Heart left ventricle (tissue), 13 donors: ENCODE measurements at regions not wholly inside any gene's neighbourhood (a gene's known extent, or its start where the extent isn't known, plus 50 kb on each side); places are given as distances from the start of the nearest gene placed in this dataset.

Source experiments
- POLR2A ChIP-seq, 2 donors: fragments of 450-650 bp; IDR thresholded peaks; one replicate each; pipeline ENCODE4 v1.6.1; 2017; ENCODE audit warnings: antibody characterized with exemption in 2 of 2, mild to moderate bottlenecking in 2 of 2, moderate library complexity in 2 of 2
- TF ChIP-seq, protein P1 (sequence below), 12 donors: fragments of 200-600 bp; sonication (generic) in 4 of 12; IDR thresholded peaks; one replicate each; pipeline versions ENCODE4 v1.5.0 to v1.8.0; 2018 to 2022; ENCODE audit warnings: antibody characterized with exemption in 12 of 12, mild to moderate bottlenecking in 5 of 12
- donor health status: ischemic (EF 13 %, LVEDD 7.1; RV severe dilation, severe dysfunction).
- donor health status: DM: no; HTN: yes; CAD: no.
- donor health status: DM: no; HTN: no; CAD: no.
- donor health status: ischemic (EF 25% LVEDD 6.9; RV normal size, moderate dysfunction).
- donor health status: ischemic (EF 25% LVEDD 5.7; RV mildly dilated, moderate dysfunction).
- donor health status: ischemic (EF 35%, LVEDD 5.7; RV mildly dilated, moderate dysfunction).
- donor health status: nonischemic (EF 11% LVEDD 7.7; RV severe dilation, severe dysfunction).
- donor health status: DM: yes; HTN: yes; CAD: no.
- donor health status: PGD.
- donor health status: ischemic (EF 29% LVEDD 5.4; RV normal size, mild dysfunction).
- donor health status: nonischemic (EF 23%, LVEDD 6.1; RV moderate dilation, normal function).

- TF ChIP-seq, protein P1, sequence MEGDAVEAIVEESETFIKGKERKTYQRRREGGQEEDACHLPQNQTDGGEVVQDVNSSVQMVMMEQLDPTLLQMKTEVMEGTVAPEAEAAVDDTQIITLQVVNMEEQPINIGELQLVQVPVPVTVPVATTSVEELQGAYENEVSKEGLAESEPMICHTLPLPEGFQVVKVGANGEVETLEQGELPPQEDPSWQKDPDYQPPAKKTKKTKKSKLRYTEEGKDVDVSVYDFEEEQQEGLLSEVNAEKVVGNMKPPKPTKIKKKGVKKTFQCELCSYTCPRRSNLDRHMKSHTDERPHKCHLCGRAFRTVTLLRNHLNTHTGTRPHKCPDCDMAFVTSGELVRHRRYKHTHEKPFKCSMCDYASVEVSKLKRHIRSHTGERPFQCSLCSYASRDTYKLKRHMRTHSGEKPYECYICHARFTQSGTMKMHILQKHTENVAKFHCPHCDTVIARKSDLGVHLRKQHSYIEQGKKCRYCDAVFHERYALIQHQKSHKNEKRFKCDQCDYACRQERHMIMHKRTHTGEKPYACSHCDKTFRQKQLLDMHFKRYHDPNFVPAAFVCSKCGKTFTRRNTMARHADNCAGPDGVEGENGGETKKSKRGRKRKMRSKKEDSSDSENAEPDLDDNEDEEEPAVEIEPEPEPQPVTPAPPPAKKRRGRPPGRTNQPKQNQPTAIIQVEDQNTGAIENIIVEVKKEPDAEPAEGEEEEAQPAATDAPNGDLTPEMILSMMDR (IDR thresholded peaks at IDR 0.05), result no peak
- no peak for TF ChIP-seq POLR2A (IDR thresholded peaks at IDR 0.05)
Observed at GRCh38 chr1:235015291-235015985, 113.2 kb downstream of the TOMM20 start.
